ENCODE measurements at regions not wholly inside any gene's neighbourhood (a gene's known extent, or its start where the extent isn't known, plus 50 kb on each side); places are given as distances from the start of the nearest gene placed in this dataset.

DNA sequence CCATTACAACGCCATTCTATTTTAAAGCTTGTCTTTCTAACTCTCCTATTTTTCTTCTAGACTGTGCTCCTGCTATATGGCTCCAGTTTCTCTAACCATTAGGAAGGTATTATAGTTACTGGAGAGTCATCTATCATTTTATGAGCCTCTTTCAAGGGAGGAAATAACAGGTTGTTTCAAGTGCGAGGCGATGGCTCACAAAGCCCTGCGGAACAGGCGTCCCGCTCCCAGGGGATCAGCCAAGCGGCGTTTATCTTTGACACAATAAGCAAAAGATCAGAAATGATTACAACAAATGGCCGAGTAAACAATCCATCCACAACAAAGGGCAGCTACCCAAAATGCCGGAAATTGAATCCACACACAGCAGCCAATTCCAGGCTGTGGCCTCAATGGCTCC lies 249.5 kb upstream of the POU3F1 start:
- no peak for TF ChIP-seq SUZ12 (IDR thresholded peaks at IDR 0.05; ENCODE audit: extremely low read depth, insufficient read depth, insufficient read length)
- TF ChIP-seq YY1 (IDR thresholded peaks at IDR 0.05; ENCODE audit: insufficient read depth, insufficient read length), result no peak
- no peak for TF ChIP-seq ZNF274 (IDR thresholded peaks at IDR 0.05; ENCODE audit: low read depth, low read length)
